Stimulated activated CD8-positive, alpha-beta memory T cell treated with anti-CD3 and anti-CD28 coated beads, Interleukin-15, amount 100 ng/mL, for 48 hours (primary cell): ENCODE measurements at regions not wholly inside any gene's neighbourhood (a gene's known extent, or its start where the extent isn't known, plus 50 kb on each side); places are given as distances from the start of the nearest gene placed in this dataset.
A peak's percentile ranks its signal among the peaks of the same experiment; 100 is the strongest.

ENCODE experiments used
- DNase-seq, 2 donors: peaks; one replicate each; pipeline ENCODE4 v3.0.0-alpha.2; 2020; ENCODE audit warnings: low read depth in 2 of 2

- no peak for DNase-seq
Measured at GRCh38 chr2:7458066-7458465, 540.9 kb downstream of the RNF144A start.

GRCh38 chr2:7467782-7468447, 550.7 kb downstream of the RNF144A start:
- DNase-seq = peak; percentile 52 to 55

- DNase-seq = no peak
Measured at GRCh38 chr2:7468448-7468828, 551.2 kb downstream of the RNF144A start.

GRCh38 chr2:7468955-7469354, 551.7 kb downstream of the RNF144A start:
- DNase-seq = no peak

GRCh38 chr2:7471185-7471584, 554.0 kb downstream of the RNF144A start:
- no peak for DNase-seq

GRCh38 chr2:7472465-7472864, 555.3 kb downstream of the RNF144A start:
- no peak for DNase-seq

GRCh38 chr2:7473135-7473771, 556.0 kb downstream of the RNF144A start:
- DNase-seq = no peak

- no peak for DNase-seq
Measured at GRCh38 chr2:7476371-7476770, 559.2 kb downstream of the RNF144A start.

- DNase-seq = no peak
Measured at GRCh38 chr2:7479603-7480002, 562.4 kb downstream of the RNF144A start.

GRCh38 chr2:7480431-7480830, 563.2 kb downstream of the RNF144A start:
- peak in 1 of 2 donors; percentile 15 for DNase-seq

- DNase-seq = no peak
Measured at GRCh38 chr2:7490672-7491071, 573.5 kb downstream of the RNF144A start.

- no peak for DNase-seq
Measured at GRCh38 chr2:7492719-7493118, 575.5 kb downstream of the RNF144A start.

- no peak for DNase-seq
Measured at GRCh38 chr2:7497178-7497577, 580.0 kb downstream of the RNF144A start.

GRCh38 chr2:7499018-7499417, 581.8 kb downstream of the RNF144A start:
- no peak for DNase-seq

GRCh38 chr2:7502336-7502735, 585.1 kb downstream of the RNF144A start:
- DNase-seq = no peak

GRCh38 chr2:7508296-7508943, 591.2 kb downstream of the RNF144A start:
- DNase-seq = no peak

- DNase-seq = no peak
Measured at GRCh38 chr2:7510353-7510752, 593.1 kb downstream of the RNF144A start.

- no peak for DNase-seq
Measured at GRCh38 chr2:7513834-7514233, 596.6 kb downstream of the RNF144A start.

GRCh38 chr2:7515327-7515726, 598.1 kb downstream of the RNF144A start:
- no peak for DNase-seq

- no peak for DNase-seq
Measured at GRCh38 chr2:7516484-7517063, 599.4 kb downstream of the RNF144A start.

GRCh38 chr2:7517088-7517487, 599.9 kb downstream of the RNF144A start:
- peak in 1 of 2 donors; percentile 22 for DNase-seq

- no peak for DNase-seq
Measured at GRCh38 chr2:7517851-7518250, 600.6 kb downstream of the RNF144A start.
